ENCODE measurements at regions not wholly inside any gene's neighbourhood (a gene's known extent, or its start where the extent isn't known, plus 50 kb on each side); places are given as distances from the start of the nearest gene placed in this dataset.
"Not testable (repeated sequence)": the region's sequence is repeated elsewhere in the genome, so short reads cannot be mapped to it uniquely, and the experiment has no call there.

DNA sequence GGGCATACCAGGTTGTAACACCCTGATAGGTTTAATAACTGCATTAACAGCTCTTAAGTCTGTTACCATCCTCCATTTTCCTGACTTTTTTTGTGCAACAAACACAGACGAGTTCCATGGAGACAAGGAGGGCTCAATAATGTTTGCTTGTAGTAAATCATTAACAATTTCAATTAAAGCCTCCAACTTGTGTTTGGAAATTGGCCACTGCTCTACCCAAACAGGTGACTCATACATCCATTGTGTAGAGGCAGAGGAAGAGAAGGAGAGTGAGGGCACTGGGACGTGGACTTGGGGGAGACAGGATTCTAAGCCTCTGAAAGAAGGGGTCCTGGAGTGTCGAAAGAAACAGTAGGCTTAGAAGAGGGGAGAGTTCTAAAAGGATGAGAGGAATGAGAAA lies 213.6 kb upstream of the KCNN2 start:
- no peaks in the 10 kb centered on the region for H3K36me3 ChIP-seq
- intact Hi-C loops (cut with DNase I; ENCODE audit: low total_unique reads) = no loop called here
- peaks cover 0 to 17% of the 10 kb centered on the region in 2 donors for H3K9me3 ChIP-seq
- TF ChIP-seq, protein P1, sequence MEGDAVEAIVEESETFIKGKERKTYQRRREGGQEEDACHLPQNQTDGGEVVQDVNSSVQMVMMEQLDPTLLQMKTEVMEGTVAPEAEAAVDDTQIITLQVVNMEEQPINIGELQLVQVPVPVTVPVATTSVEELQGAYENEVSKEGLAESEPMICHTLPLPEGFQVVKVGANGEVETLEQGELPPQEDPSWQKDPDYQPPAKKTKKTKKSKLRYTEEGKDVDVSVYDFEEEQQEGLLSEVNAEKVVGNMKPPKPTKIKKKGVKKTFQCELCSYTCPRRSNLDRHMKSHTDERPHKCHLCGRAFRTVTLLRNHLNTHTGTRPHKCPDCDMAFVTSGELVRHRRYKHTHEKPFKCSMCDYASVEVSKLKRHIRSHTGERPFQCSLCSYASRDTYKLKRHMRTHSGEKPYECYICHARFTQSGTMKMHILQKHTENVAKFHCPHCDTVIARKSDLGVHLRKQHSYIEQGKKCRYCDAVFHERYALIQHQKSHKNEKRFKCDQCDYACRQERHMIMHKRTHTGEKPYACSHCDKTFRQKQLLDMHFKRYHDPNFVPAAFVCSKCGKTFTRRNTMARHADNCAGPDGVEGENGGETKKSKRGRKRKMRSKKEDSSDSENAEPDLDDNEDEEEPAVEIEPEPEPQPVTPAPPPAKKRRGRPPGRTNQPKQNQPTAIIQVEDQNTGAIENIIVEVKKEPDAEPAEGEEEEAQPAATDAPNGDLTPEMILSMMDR (IDR thresholded peaks at IDR 0.05) = no peak
- TF ChIP-seq POLR2AphosphoS5 (IDR thresholded peaks at IDR 0.05) (no peak), POLR2A (IDR thresholded peaks at IDR 0.05) (no peak)
- no peaks in the 10 kb centered on the region for H3K4me1 ChIP-seq
- no peak overlapping the region for H3K4me3 ChIP-seq
- no peak for DNase-seq (ENCODE audit: low spot score in 2 of 2)
- no peak overlapping the region for H3K27ac ChIP-seq
- no peaks in the 10 kb centered on the region for H3K27me3 ChIP-seq

DNA sequence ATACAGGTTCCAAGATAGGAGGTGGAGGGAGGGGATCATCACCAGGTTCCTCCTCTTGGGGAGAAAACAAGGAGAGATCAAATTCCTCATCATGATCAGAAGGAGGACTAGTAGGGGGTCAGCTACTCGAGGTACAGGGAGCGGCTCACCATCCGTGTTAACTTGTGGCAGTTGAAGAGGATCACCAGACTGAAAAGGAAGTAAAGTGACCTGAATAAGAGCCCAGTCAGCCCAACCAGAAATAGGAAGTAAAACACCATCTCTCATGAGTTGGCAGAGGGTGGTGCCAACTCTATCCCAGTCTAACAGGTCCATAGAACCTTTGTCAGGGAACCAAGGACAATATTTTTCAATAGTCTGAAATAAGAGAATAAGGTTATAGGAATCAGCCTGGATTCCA lies 213.1 kb upstream of the KCNN2 start:
- intact Hi-C loops (cut with DNase I; ENCODE audit: low total_unique reads); DNase-seq (ENCODE audit: low spot score in 2 of 2); H3K27ac ChIP-seq; H3K4me3 ChIP-seq; H3K27me3 ChIP-seq; H3K4me1 ChIP-seq; H3K36me3 ChIP-seq: not testable (repeated sequence)
- H3K9me3 ChIP-seq = peaks cover 0 to 17% of the 10 kb centered on the region in 2 donors

DNA sequence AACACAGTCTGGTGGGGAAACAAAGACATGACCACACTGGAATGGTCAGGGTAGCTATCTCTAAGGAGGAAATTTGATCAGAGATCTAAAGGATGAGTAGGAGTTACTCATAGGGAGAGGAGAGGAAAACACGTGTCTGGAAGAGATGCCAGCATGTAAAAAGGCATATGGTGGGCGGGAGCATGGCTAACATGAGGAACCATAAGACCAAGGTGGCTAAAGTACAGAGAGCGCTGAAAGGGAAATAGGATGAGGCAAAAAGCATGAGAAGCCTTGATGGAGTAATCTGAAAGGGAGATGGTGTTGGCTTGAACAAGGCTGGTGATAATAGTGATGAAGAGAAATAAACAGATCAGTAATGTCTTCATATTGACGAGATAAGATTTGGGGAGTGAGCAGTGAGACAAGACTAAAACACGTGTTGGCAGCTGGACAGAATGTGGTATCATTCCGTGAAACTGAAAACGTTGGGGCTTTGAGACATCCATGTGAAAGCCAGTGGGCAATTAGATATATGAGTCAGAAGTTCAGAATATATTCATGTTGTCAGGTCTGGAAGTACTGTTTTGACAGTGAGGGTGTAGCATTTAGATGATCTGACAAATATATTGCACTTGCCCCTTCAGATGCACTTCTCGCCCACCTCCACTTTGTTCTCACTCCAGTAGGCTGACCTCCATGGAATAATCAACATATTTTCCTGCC lies 209.1 kb upstream of the KCNN2 start:
- Histone ChIP-seq H3K27me3 (no peaks in the 10 kb centered on the region), H3K36me3 (no peaks in the 10 kb centered on the region), H3K4me3 (no peak overlapping the region), H3K9me3 (peaks cover 0 to 30% of the 10 kb centered on the region in 2 donors), H3K27ac (no peak overlapping the region), H3K4me1 (no peaks in the 10 kb centered on the region)
- TF ChIP-seq POLR2A (IDR thresholded peaks at IDR 0.05) (no peak), POLR2AphosphoS5 (IDR thresholded peaks at IDR 0.05) (no peak)
- TF ChIP-seq, protein P1 (IDR thresholded peaks at IDR 0.05) = no peak
- DNase-seq (ENCODE audit: low spot score in 2 of 2) = no peak
- intact Hi-C loops (cut with DNase I; ENCODE audit: low total_unique reads) = no loop called here

DNA sequence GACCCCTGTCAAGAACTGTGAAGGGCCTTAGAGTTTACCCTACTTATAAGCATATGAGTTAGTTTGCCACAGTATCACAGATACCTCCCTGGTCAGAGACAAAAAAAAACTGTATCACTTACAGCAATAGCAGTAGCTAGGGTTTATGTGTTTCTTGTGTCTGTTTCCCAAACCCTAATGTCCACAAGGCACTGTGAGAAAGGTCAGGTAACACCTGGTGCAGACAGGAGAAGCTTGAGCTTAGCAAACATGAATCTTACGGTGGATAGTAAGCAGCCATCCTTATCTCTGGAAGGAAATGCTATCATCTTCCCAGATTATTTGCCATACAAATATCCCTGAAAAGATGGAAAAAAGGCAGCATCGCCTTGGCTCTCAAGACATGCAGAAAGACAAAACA lies 208.5 kb upstream of the KCNN2 start:
- intact Hi-C loops (cut with DNase I; ENCODE audit: low total_unique reads) = no loop called here
- Histone ChIP-seq H3K4me1 (no peaks in the 10 kb centered on the region), H3K36me3 (no peaks in the 10 kb centered on the region), H3K9me3 (peaks cover 0 to 30% of the 10 kb centered on the region in 2 donors), H3K27ac (no peak overlapping the region), H3K27me3 (no peaks in the 10 kb centered on the region), H3K4me3 (no peak overlapping the region)
- no peak for DNase-seq (ENCODE audit: low spot score in 2 of 2)
- TF ChIP-seq POLR2AphosphoS5 (IDR thresholded peaks at IDR 0.05) = no peak

DNA sequence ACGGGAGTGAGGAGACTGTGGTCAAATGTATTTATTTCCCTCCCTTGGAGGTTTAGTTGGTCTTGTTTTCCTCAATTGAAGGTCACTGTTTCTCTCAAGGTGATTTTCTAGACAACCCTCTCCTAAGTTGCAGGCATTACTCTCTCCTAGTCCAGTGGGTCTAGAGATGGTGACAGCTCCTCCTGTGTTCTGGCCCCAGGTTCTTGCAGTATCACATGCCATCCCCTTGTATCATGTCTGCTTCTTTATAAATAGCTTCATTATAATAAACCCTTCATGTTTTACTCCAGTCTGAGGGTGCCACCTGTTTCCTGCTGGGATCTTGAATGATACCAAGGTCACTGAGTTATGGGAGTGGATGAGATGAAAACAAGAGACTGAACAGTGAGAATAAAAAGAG lies 208.0 kb upstream of the KCNN2 start:
- Histone ChIP-seq H3K27ac (no peak overlapping the region), H3K36me3 (no peaks in the 10 kb centered on the region), H3K4me3 (no peak overlapping the region), H3K9me3 (peaks cover 0 to 26% of the 10 kb centered on the region in 2 donors), H3K27me3 (no peaks in the 10 kb centered on the region), H3K4me1 (no peaks in the 10 kb centered on the region)
- TF ChIP-seq POLR2AphosphoS5 (IDR thresholded peaks at IDR 0.05) = no peak
- TF ChIP-seq, protein P1 (IDR thresholded peaks at IDR 0.05) = no peak
- TF ChIP-seq POLR2A (IDR thresholded peaks at IDR 0.05) = no peak
- DNase-seq (ENCODE audit: low spot score in 2 of 2) = no peak
- intact Hi-C loops (cut with DNase I; ENCODE audit: low total_unique reads) = no loop called here

DNA sequence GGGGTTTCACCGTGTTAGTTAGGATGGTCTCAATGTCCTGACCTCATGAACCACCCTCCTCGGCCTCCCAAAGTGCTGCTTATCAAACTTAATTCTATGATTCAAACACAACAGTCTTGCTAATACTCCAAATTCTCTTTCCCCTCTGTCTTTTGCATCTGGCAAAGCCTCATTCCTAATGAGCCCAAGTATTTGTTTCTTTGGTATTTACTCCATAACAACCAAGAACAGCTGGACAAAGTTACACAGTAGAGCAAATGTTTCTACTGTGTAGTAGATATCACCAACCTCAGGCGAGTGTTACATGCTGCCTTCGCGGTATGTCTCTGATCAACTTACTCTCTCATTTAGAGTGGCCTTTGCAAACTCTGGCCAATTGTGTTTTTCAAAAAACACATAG lies 195.8 kb upstream of the KCNN2 start:
- Histone ChIP-seq H3K27ac (no peak overlapping the region), H3K27me3 (no peaks in the 10 kb centered on the region), H3K36me3 (no peaks in the 10 kb centered on the region), H3K9me3 (peaks cover 5 to 7% of the 10 kb centered on the region in 2 donors), H3K4me1 (no peaks in the 10 kb centered on the region), H3K4me3 (no peak overlapping the region)
- DNase-seq (ENCODE audit: low spot score in 2 of 2) = no peak
- intact Hi-C loops (cut with DNase I; ENCODE audit: low total_unique reads) = no loop called here
- TF ChIP-seq POLR2A (IDR thresholded peaks at IDR 0.05) (no peak), POLR2AphosphoS5 (IDR thresholded peaks at IDR 0.05) (no peak)
- TF ChIP-seq, protein P1 (IDR thresholded peaks at IDR 0.05) = no peak

Data from breast epithelium (tissue), 4 donors.